ENCODE measurements at regions not wholly inside any gene's neighbourhood (a gene's known extent, or its start where the extent isn't known, plus 50 kb on each side); places are given as distances from the start of the nearest gene placed in this dataset.

DNA sequence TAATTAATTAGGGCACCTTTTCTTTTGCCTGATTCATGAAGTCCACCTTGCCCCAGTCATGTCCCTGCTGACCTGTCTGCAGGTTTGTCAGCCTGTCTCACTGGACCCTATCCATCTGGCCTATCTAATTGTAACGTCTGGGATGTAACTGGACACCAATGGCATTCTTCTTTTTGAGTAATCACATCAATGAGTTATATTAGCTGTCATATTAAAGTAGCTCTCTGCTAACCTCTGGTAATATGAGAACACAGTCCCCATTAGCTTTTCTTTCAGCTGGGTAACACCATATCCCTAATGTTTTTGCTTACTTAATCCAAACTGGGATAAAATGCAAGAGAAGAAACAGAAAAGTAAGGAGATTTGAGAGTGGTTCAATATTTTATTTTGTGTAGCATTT is 166.2 kb upstream of the VEPH1 start:
- Histone ChIP-seq H3K9me3 (ENCODE audit: low read depth) (no peaks in the 10 kb centered on the region), H3K9ac (no peak overlapping the region), H3K27ac (no peak overlapping the region), H3F3A (ENCODE audit: low read depth) (no peaks in the 10 kb centered on the region), H3K4me2 (no peak overlapping the region), H4K20me1 (ENCODE audit: low read depth) (no peaks in the 10 kb centered on the region), H3K79me2 (ENCODE audit: low read depth) (no peaks in the 10 kb centered on the region), H2AFZ (replicated peaks) (no peak overlapping the region), H3K36me3 (no peaks in the 10 kb centered on the region), H3K4me3 (no peak overlapping the region), H3K4me1 (peaks cover 9% of the 10 kb centered on the region), H3K27me3 (no peaks in the 10 kb centered on the region)
- DNase-seq (ENCODE audit: low spot score), result no peak
- H3K4me3 Mint-ChIP-seq, result no peak overlapping the region
- H3K4me1 Mint-ChIP-seq, result peaks cover 13% of the 10 kb centered on the region
- H3K9me3 Mint-ChIP-seq, result peaks cover 3% of the 10 kb centered on the region
- no peak overlapping the region for H3K27ac Mint-ChIP-seq
- TF ChIP-seq, protein P1, sequence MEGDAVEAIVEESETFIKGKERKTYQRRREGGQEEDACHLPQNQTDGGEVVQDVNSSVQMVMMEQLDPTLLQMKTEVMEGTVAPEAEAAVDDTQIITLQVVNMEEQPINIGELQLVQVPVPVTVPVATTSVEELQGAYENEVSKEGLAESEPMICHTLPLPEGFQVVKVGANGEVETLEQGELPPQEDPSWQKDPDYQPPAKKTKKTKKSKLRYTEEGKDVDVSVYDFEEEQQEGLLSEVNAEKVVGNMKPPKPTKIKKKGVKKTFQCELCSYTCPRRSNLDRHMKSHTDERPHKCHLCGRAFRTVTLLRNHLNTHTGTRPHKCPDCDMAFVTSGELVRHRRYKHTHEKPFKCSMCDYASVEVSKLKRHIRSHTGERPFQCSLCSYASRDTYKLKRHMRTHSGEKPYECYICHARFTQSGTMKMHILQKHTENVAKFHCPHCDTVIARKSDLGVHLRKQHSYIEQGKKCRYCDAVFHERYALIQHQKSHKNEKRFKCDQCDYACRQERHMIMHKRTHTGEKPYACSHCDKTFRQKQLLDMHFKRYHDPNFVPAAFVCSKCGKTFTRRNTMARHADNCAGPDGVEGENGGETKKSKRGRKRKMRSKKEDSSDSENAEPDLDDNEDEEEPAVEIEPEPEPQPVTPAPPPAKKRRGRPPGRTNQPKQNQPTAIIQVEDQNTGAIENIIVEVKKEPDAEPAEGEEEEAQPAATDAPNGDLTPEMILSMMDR (IDR thresholded peaks at IDR 0.05), result no peak
- TF ChIP-seq EZH2 (IDR thresholded peaks at IDR 0.05) (no peak), EZH2phosphoT487 (IDR thresholded peaks at IDR 0.05) (no peak)
- no peaks in the 10 kb centered on the region for H3K36me3 Mint-ChIP-seq
- peaks cover 6% of the 10 kb centered on the region for H3K27me3 Mint-ChIP-seq (ENCODE audit: insufficient read depth, low read depth)

DNA sequence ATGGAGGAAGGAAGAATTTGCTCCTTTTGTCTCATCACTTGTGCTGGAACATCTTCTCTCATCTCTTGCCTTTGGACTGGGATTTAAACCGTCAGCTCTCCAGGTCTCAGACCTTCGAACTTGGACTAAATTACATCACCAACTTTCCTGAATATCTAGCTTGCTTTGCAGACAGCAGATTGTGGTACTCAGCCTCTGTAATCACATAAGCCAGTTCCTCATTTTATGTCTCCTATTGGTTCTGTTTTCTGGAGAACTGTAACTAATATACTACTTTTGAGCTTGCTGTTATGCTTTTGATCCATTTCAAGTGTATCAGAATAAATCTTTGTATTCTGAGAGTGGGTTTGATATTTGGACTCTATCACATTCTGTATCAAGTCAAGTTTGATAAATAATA is 164.3 kb upstream of the VEPH1 start:
- Histone ChIP-seq H3K4me2 (no peak overlapping the region), H3K4me1 (peaks cover 9% of the 10 kb centered on the region), H3K9me3 (ENCODE audit: low read depth) (no peaks in the 10 kb centered on the region), H3K79me2 (ENCODE audit: low read depth) (no peaks in the 10 kb centered on the region), H4K20me1 (ENCODE audit: low read depth) (no peaks in the 10 kb centered on the region), H3K9ac (no peak overlapping the region), H3K27me3 (no peaks in the 10 kb centered on the region), H2AFZ (replicated peaks) (no peak overlapping the region), H3K27ac (no peak overlapping the region), H3F3A (ENCODE audit: low read depth) (no peaks in the 10 kb centered on the region), H3K36me3 (no peaks in the 10 kb centered on the region), H3K4me3 (no peak overlapping the region)
- no peak for DNase-seq (ENCODE audit: low spot score)
- Mint-ChIP-seq H3K9me3 (no peaks in the 10 kb centered on the region), H3K4me3 (no peak overlapping the region), H3K27ac (no peak overlapping the region), H3K27me3 (ENCODE audit: insufficient read depth, low read depth) (peaks cover 4% of the 10 kb centered on the region), H3K4me1 (peaks cover 13% of the 10 kb centered on the region), H3K36me3 (no peaks in the 10 kb centered on the region)
- TF ChIP-seq, protein P1 (IDR thresholded peaks at IDR 0.05), result no peak
- TF ChIP-seq EZH2phosphoT487 (IDR thresholded peaks at IDR 0.05), result no peak
- no peak for TF ChIP-seq EZH2 (IDR thresholded peaks at IDR 0.05)

DNA sequence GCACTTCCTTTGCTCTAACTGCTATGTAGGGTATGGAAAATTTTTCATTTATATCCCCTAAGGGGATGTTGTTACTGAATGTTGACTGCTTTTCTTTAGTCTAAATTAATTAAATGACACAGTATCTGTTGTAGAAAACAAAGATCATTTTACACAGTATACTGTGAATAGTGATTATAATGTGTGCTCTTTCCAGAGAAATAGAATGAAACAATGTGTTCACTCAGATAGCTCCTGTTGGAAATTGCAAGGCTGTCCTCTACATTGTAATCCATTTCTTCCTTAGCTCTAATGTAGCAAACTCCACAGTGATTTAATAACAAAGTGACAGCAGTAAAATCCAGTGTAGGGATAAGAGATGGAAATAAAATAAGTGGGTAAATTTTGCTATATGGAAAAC is 159.0 kb upstream of the VEPH1 start:
- TF ChIP-seq EZH2phosphoT487 (IDR thresholded peaks at IDR 0.05) (no peak), EZH2 (IDR thresholded peaks at IDR 0.05) (no peak)
- TF ChIP-seq, protein P1 (IDR thresholded peaks at IDR 0.05), result no peak
- DNase-seq (ENCODE audit: low spot score), result no peak
- H4K20me1 ChIP-seq (ENCODE audit: low read depth), result no peaks in the 10 kb centered on the region
- no peak overlapping the region for H2AFZ ChIP-seq (replicated peaks)
- Mint-ChIP-seq H3K36me3 (no peaks in the 10 kb centered on the region), H3K27me3 (ENCODE audit: insufficient read depth, low read depth) (peaks cover 3% of the 10 kb centered on the region), H3K4me1 (peaks cover 1% of the 10 kb centered on the region), H3K27ac (no peak overlapping the region), H3K9me3 (no peaks in the 10 kb centered on the region), H3K4me3 (no peak overlapping the region)
- H3K4me2 ChIP-seq, result no peak overlapping the region
- peaks cover 5% of the 10 kb centered on the region for H3K4me1 ChIP-seq
- no peaks in the 10 kb centered on the region for H3K36me3 ChIP-seq
- no peak overlapping the region for H3K4me3 ChIP-seq
- no peaks in the 10 kb centered on the region for H3K9me3 ChIP-seq (ENCODE audit: low read depth)
- no peaks in the 10 kb centered on the region for H3K27me3 ChIP-seq
- no peak overlapping the region for H3K27ac ChIP-seq
- H3K79me2 ChIP-seq (ENCODE audit: low read depth), result no peaks in the 10 kb centered on the region
- H3K9ac ChIP-seq, result no peak overlapping the region
- H3F3A ChIP-seq (ENCODE audit: low read depth), result no peaks in the 10 kb centered on the region

All from neural progenitor cell (in vitro differentiated cells).